B cell (primary cell): ENCODE measurements at regions not wholly inside any gene's neighbourhood (a gene's known extent, or its start where the extent isn't known, plus 50 kb on each side); places are given as distances from the start of the nearest gene placed in this dataset.

Experiments
- ATAC-seq: fragments of 200-7000 bp; cut with Tn5 transposase; one replicate; pipeline ENCODE4 v1.10.0; 2021; ENCODE audit warnings: low read depth, mild to moderate bottlenecking, moderate number of reproducible peaks, moderate library complexity
- CTCF ChIA-PET: fragments of 350-600 bp; sonication (Branson Sonifier 250); formaldehyde crosslinking; loops from one replicate; lab custom pipeline; 2021; ENCODE audit warnings: antibody characterized with exemption, inconsistent platforms; lab: Charles Lee
- POLR2A ChIA-PET: fragments of 350-600 bp; sonication (Branson Sonifier 250); formaldehyde crosslinking; loops from one replicate; lab custom pipeline; 2021; ENCODE audit warnings: antibody characterized with exemption; lab: Charles Lee
- DNase-seq: peaks from one replicate; pipeline ENCODE4 v3.0.0; 2013
- H2AFZ ChIP-seq: 2 replicates; pipeline ENCODE4 v1.6.1; 2012; ENCODE audit warnings: mild to moderate bottlenecking, low read depth, low read length; ENCODE audit not compliant: insufficient read depth, poor library complexity, severe bottlenecking
- H3K27ac ChIP-seq, 2 donors: 1 replicate in 1 of 2; 2 replicates in 1 of 2; pipeline ENCODE4 v1.5.1; 2012 to 2013; ENCODE audit warnings: low read length in 2 of 2, mild to moderate bottlenecking in 2 of 2, moderate library complexity in 1 of 2
- H3K27me3 ChIP-seq, 4 experiments: fragments of 200-600 bp in 1 of 4; sonication (generic) in 1 of 4; replicated peaks in 1 of 4; 1 replicate in 2 of 4; 2 replicates in 2 of 4; pipeline versions ENCODE4 v1.6.1 to v1.7.0; 2013 to 2016; ENCODE audit warnings: low read length in 3 of 4, mild to moderate bottlenecking in 2 of 4, mixed read lengths in 1 of 4, moderate library complexity in 1 of 4; ENCODE audit not compliant: insufficient read depth in 4 of 4, control insufficient read depth in 3 of 4; ENCODE audit errors: control extremely low read depth in 1 of 4
- H3K36me3 ChIP-seq, 2 experiments: replicated peaks in 1 of 2; 1 replicate in 1 of 2; 2 replicates in 1 of 2; pipeline versions ENCODE4 v1.6.1 to v1.7.1; 2013; ENCODE audit warnings: low read length in 1 of 2; ENCODE audit not compliant: insufficient read depth in 2 of 2, control insufficient read depth in 1 of 2; ENCODE audit errors: control extremely low read depth in 1 of 2, extremely low read depth in 1 of 2
- H3K4me1 ChIP-seq, 2 donors: fragments of 200-600 bp in 1 of 2; sonication (generic) in 1 of 2; 1 replicate in 1 of 2; 2 replicates in 1 of 2; pipeline versions ENCODE4 v1.5.1 to v1.6.1; 2013 to 2017; ENCODE audit warnings: low read length in 2 of 2; ENCODE audit not compliant: control insufficient read depth in 2 of 2, insufficient read depth in 2 of 2
- H3K4me2 ChIP-seq: replicated peaks from 2 replicates; pipeline ENCODE3; 2012; ENCODE audit warnings: mild to moderate bottlenecking, low read depth, low read length; ENCODE audit not compliant: poor library complexity, severe bottlenecking
- H3K4me3 ChIP-seq, 5 experiments: fragments of 200-600 bp in 1 of 5; sonication (generic) in 1 of 5; 1 replicate in 3 of 5; 2 replicates in 2 of 5; pipeline versions ENCODE4 v1.5.1 to v1.7.0; 2011 to 2016; ENCODE audit warnings: low read length in 4 of 5, mild to moderate bottlenecking in 4 of 5, low read depth in 2 of 5, control low read depth in 1 of 5, moderate library complexity in 1 of 5; ENCODE audit not compliant: insufficient read depth in 1 of 5; ENCODE audit errors: control extremely low read depth in 1 of 5, extremely low read depth in 1 of 5
- H3K79me2 ChIP-seq: fragments of 200-600 bp; sonication (generic); one replicate; pipeline ENCODE4 v1.6.0; 2016; ENCODE audit warnings: low read length; ENCODE audit not compliant: control insufficient read depth, insufficient read depth
- H3K9ac ChIP-seq: fragments of 200-600 bp; sonication (generic); 2 replicates; pipeline ENCODE4 v1.6.1; 2017; ENCODE audit warnings: mild to moderate bottlenecking, low read length, moderate library complexity
- H3K9me3 ChIP-seq, 3 donors: one replicate each; pipeline versions ENCODE4 v1.6.1 to v1.7.1; 2013; ENCODE audit warnings: low read length in 2 of 3; ENCODE audit not compliant: control insufficient read depth in 2 of 3, insufficient read depth in 1 of 3; ENCODE audit errors: control extremely low read depth in 1 of 3
- H4K20me1 ChIP-seq: 2 replicates; pipeline ENCODE4 v1.6.0; 2012; ENCODE audit warnings: mild to moderate bottlenecking, low read length; ENCODE audit not compliant: insufficient read depth, control insufficient read depth, poor library complexity, severe bottlenecking
- H3K27ac Mint-ChIP-seq: one replicate; pipeline ENCODE4 v1.8.0; 2021; ENCODE audit warnings: mixed read lengths
- H3K27me3 Mint-ChIP-seq: one replicate; pipeline ENCODE4 v1.8.0; 2021; ENCODE audit warnings: mixed read lengths
- H3K4me1 Mint-ChIP-seq: one replicate; pipeline ENCODE4 v1.8.0; 2021; ENCODE audit warnings: mixed read lengths
- H3K4me3 Mint-ChIP-seq: one replicate; pipeline ENCODE4 v1.8.0; 2021; ENCODE audit warnings: mixed read lengths
- H3K9me3 Mint-ChIP-seq: one replicate; pipeline ENCODE4 v1.8.0; 2022; ENCODE audit warnings: mixed read lengths; ENCODE audit not compliant: insufficient read depth
- EZH2 ChIP-seq: IDR thresholded peaks from 2 replicates; pipeline ENCODE4 v1.6.1; 2012; ENCODE audit warnings: borderline replicate concordance, low read depth, mild to moderate bottlenecking, moderate library complexity, low read length; ENCODE audit not compliant: insufficient read depth, poor library complexity, severe bottlenecking
- WGBS: methylation state at CpG from one replicate; pipeline ENCODE4 v1.1.5; 2013; ENCODE audit warnings: missing lambda C conversion rate; ENCODE audit not compliant: insufficient coverage; 5-methylcytosine and 5-hydroxymethylcytosine counted together
- intact Hi-C: fragments of 100-400 bp; cut with micrococcal nuclease; formaldehyde crosslinking; loops from one replicate; pipeline ENCODE4 v1.10.0; 2022
- TF ChIP-seq, protein P1 (sequence below): fragments of 200-600 bp; IDR thresholded peaks from one replicate; pipeline ENCODE4 v1.8.0; 2022; ENCODE audit warnings: antibody characterized with exemption, mild to moderate bottlenecking

- no peak overlapping the region for H3K9ac ChIP-seq
- no peak for ATAC-seq
- no peaks in the 10 kb centered on the region for H3K79me2 ChIP-seq
- H3K9me3 ChIP-seq: no peaks in the 10 kb centered on the region
- no peak overlapping the region for H3K27ac ChIP-seq
- H3K36me3 ChIP-seq: no peaks in the 10 kb centered on the region
- H3K4me1 Mint-ChIP-seq: no peaks in the 10 kb centered on the region
- no peaks in the 10 kb centered on the region for H4K20me1 ChIP-seq
- no peak overlapping the region for H3K4me3 ChIP-seq
- no peak overlapping the region for H3K4me3 Mint-ChIP-seq
- POLR2A ChIA-PET: no interaction called here
- H3K27me3 ChIP-seq: no peaks in the 10 kb centered on the region
- no peak for DNase-seq
- H3K27me3 Mint-ChIP-seq: peaks cover 7% of the 10 kb centered on the region
- no peak overlapping the region for H3K4me2 ChIP-seq
- CTCF ChIA-PET: no interaction called here
- intact Hi-C loops: no loop called here
- no peaks in the 10 kb centered on the region for H3K9me3 Mint-ChIP-seq
- no peak for TF ChIP-seq EZH2
- TF ChIP-seq, protein P1, sequence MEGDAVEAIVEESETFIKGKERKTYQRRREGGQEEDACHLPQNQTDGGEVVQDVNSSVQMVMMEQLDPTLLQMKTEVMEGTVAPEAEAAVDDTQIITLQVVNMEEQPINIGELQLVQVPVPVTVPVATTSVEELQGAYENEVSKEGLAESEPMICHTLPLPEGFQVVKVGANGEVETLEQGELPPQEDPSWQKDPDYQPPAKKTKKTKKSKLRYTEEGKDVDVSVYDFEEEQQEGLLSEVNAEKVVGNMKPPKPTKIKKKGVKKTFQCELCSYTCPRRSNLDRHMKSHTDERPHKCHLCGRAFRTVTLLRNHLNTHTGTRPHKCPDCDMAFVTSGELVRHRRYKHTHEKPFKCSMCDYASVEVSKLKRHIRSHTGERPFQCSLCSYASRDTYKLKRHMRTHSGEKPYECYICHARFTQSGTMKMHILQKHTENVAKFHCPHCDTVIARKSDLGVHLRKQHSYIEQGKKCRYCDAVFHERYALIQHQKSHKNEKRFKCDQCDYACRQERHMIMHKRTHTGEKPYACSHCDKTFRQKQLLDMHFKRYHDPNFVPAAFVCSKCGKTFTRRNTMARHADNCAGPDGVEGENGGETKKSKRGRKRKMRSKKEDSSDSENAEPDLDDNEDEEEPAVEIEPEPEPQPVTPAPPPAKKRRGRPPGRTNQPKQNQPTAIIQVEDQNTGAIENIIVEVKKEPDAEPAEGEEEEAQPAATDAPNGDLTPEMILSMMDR: no peak
- H2AFZ ChIP-seq: no peak overlapping the region
- no peak overlapping the region for H3K27ac Mint-ChIP-seq
- H3K4me1 ChIP-seq: no peaks in the 10 kb centered on the region
- WGBS: 79% methylated on average over 6 of the region's 10 CpGs
Measured at GRCh38 chr1:29789221-29789909, 553.0 kb downstream of the PTPRU start.

- H3K9ac ChIP-seq: no peak overlapping the region
- ATAC-seq: no peak
Measured at GRCh38 chr1:29786791-29787732, 550.7 kb downstream of the PTPRU start.

More at GRCh38 chr1:29786791-29787732, 550.7 kb downstream of the PTPRU start:
- Histone ChIP-seq H3K4me1 (no peaks in the 10 kb centered on the region), H3K36me3 (no peaks in the 10 kb centered on the region), H3K79me2 (no peaks in the 10 kb centered on the region), H3K4me3 (no peak overlapping the region), H3K9me3 (no peaks in the 10 kb centered on the region), H3K27me3 (no peaks in the 10 kb centered on the region), H2AFZ (no peak overlapping the region), H3K27ac (no peak overlapping the region), H4K20me1 (no peaks in the 10 kb centered on the region), H3K4me2 (no peak overlapping the region)
- CTCF ChIA-PET: no interaction called here
- intact Hi-C loops: no loop called here
- no peak overlapping the region for H3K4me3 Mint-ChIP-seq
- 87% methylated on average over 10 of the region's 13 CpGs for WGBS
- TF ChIP-seq, protein P1: no peak
- no peak for TF ChIP-seq EZH2
- POLR2A ChIA-PET: no interaction called here
- H3K9me3 Mint-ChIP-seq: no peaks in the 10 kb centered on the region
- H3K27me3 Mint-ChIP-seq: peaks cover 7% of the 10 kb centered on the region
- no peak for DNase-seq
- no peaks in the 10 kb centered on the region for H3K4me1 Mint-ChIP-seq
- no peak overlapping the region for H3K27ac Mint-ChIP-seq
